MCF 10A (cell line): ENCODE measurements at regions not wholly inside any gene's neighbourhood (a gene's known extent, or its start where the extent isn't known, plus 50 kb on each side); places are given as distances from the start of the nearest gene placed in this dataset.

Experiments
- BruUV-seq: library from RNA; stranded (reverse); fragments of 400-500 nt; replicated peaks from 2 replicates; lab custom pipeline; 2021; lab: Mats Ljungman, UMichigan
- CTCF ChIA-PET: fragments of 300-600 bp; sonication (Branson Sonifier 250); formaldehyde crosslinking; extraction: SDS; loops from one replicate; lab custom pipeline; 2021; ENCODE audit warnings: antibody characterized with exemption, inconsistent platforms; lab: Yijun Ruan, JAX
- POLR2A ChIA-PET: fragments of 300-600, 350-650 bp; sonication (Branson Sonifier 250); formaldehyde crosslinking; extraction: SDS; loops from one replicate; lab custom pipeline; 2020; ENCODE audit warnings: antibody characterized with exemption, inconsistent platforms; lab: Yijun Ruan, JAX
- DNase-seq: peaks from one replicate; pipeline ENCODE4 v3.0.0-alpha.2; 2018; ENCODE audit not compliant: unreplicated experiment
- H3K27ac Mint-ChIP-seq: one replicate; pipeline ENCODE4 v1.8.0; 2022; ENCODE audit warnings: mild to moderate bottlenecking, low read depth, mixed read lengths; ENCODE audit not compliant: unreplicated experiment
- H3K27me3 Mint-ChIP-seq: one replicate; pipeline ENCODE4 v1.8.0; 2022; ENCODE audit warnings: mixed read lengths; ENCODE audit not compliant: insufficient read depth, unreplicated experiment
- H3K36me3 Mint-ChIP-seq: one replicate; pipeline ENCODE4 v1.8.0; 2022; ENCODE audit warnings: mild to moderate bottlenecking, moderate library complexity, mixed read lengths; ENCODE audit not compliant: insufficient read depth, unreplicated experiment
- H3K4me1 Mint-ChIP-seq: one replicate; pipeline ENCODE4 v1.8.0; 2022; ENCODE audit warnings: mixed read lengths; ENCODE audit not compliant: insufficient read depth, unreplicated experiment
- H3K4me3 Mint-ChIP-seq: one replicate; pipeline ENCODE4 v1.8.0; 2022; ENCODE audit warnings: mild to moderate bottlenecking, moderate library complexity, mixed read lengths; ENCODE audit not compliant: unreplicated experiment
- H3K9me3 Mint-ChIP-seq: one replicate; pipeline ENCODE4 v1.8.0; 2022; ENCODE audit warnings: mixed read lengths; ENCODE audit not compliant: unreplicated experiment
- intact Hi-C: fragments of 100-400 bp; cut with micrococcal nuclease; formaldehyde crosslinking; loops from 2 replicates; pipeline ENCODE4 v1.14.1; 2022
- TF ChIP-seq, protein P1 (sequence below): fragments of 200-600 bp; IDR thresholded peaks from one replicate; pipeline ENCODE4 v1.8.0; 2022; ENCODE audit warnings: antibody characterized with exemption, mild to moderate bottlenecking; ENCODE audit not compliant: unreplicated experiment

DNA sequence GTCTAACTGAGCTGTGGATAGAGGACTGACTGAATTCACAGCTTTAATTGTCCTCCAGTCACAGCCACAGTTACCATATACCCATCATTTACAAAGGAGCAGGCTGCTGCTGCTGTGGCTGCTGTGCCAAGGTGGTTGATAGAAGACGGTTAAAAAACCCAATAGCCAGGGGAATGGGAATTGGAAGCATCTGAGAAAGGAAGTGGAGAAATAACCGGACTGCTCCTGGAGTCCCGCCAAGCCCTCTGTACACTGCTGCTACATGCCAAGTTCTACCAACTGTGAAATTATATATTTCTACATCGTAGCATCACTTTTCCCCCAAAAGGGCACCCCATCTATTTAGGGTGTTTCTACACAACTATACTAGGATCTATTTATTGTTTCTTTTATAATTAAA is 279.7 kb upstream of the ARX start:
- Mint-ChIP-seq H3K4me1 (peaks cover 5% of the 10 kb centered on the region), H3K9me3 (peaks cover 11% of the 10 kb centered on the region), H3K36me3 (no peaks in the 10 kb centered on the region), H3K27ac (peak overlapping the region; percentile 59), H3K4me3 (no peak overlapping the region), H3K27me3 (no peaks in the 10 kb centered on the region)
- peak; percentile 64 for DNase-seq
- intact Hi-C loops: no loop called here
- POLR2A ChIA-PET: no interaction called here
- no TSS peak for BruUV-seq
- CTCF ChIA-PET: interaction anchor here (0.7 kb wide), 1 partner anchor 23 kb away, joined by 3 read pairs; no protein-coding TSS in a partner anchor
- TF ChIP-seq, protein P1, sequence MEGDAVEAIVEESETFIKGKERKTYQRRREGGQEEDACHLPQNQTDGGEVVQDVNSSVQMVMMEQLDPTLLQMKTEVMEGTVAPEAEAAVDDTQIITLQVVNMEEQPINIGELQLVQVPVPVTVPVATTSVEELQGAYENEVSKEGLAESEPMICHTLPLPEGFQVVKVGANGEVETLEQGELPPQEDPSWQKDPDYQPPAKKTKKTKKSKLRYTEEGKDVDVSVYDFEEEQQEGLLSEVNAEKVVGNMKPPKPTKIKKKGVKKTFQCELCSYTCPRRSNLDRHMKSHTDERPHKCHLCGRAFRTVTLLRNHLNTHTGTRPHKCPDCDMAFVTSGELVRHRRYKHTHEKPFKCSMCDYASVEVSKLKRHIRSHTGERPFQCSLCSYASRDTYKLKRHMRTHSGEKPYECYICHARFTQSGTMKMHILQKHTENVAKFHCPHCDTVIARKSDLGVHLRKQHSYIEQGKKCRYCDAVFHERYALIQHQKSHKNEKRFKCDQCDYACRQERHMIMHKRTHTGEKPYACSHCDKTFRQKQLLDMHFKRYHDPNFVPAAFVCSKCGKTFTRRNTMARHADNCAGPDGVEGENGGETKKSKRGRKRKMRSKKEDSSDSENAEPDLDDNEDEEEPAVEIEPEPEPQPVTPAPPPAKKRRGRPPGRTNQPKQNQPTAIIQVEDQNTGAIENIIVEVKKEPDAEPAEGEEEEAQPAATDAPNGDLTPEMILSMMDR: no peak

DNA sequence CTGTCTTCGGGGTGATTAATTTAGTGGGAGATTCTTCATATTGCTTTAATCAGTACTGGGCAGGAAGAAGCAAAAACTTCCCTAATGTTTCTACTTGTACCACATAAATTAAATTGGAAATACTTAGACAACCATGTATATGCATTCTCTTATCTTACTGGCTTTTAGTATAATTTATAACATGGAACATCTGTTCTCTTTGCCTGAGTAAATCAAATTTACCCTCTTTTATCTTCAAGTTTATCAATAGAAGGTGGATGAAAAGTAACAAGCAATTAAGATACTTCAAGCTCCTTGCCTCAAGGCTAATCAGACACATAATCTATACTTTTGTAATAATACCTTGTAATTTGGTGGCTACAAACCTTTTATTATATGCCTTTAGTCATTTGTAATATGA is 274.4 kb upstream of the ARX start:
- intact Hi-C loops: no loop called here
- TF ChIP-seq, protein P1: no peak
- CTCF ChIA-PET: interaction anchor here (0.7 to 0.8 kb wide), 2 partner anchors 11 to 13 kb away, joined by 3 read pairs; no protein-coding TSS in a partner anchor

DNA sequence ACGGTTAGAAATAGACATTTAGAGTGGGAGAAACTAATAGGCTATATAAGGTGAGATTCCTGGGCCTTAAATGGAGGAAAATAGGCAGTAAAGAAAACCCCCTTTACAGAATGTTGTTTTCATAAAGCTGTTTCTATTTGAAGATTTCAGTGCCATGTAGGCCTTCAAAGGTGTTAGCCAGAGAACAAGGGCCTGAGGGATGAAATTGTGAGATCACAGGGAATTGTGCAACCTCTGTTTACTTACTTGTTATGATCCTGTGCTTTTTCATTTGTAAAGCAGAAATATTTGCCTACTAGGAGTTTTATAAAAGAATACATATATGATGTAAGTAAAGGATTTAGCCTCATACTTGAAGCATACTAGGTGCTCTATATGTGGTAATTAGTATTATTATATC is 272.9 kb upstream of the ARX start:
- Mint-ChIP-seq H3K27ac (no peak overlapping the region), H3K36me3 (no peaks in the 10 kb centered on the region), H3K4me1 (peaks cover 6% of the 10 kb centered on the region), H3K27me3 (no peaks in the 10 kb centered on the region), H3K9me3 (no peaks in the 10 kb centered on the region), H3K4me3 (no peak overlapping the region)
- BruUV-seq: no TSS peak
- intact Hi-C loops: no loop called here
- ChIA-PET POLR2A (no interaction called here), CTCF (no interaction called here)
- TF ChIP-seq, protein P1: no peak
- DNase-seq: peak; percentile 61

More for the DNA sequence above, 274.4 kb upstream of the ARX start:
- H3K4me1 Mint-ChIP-seq: peaks cover 5% of the 10 kb centered on the region
- H3K9me3 Mint-ChIP-seq: no peaks in the 10 kb centered on the region
- DNase-seq: no peak
- H3K36me3 Mint-ChIP-seq: no peaks in the 10 kb centered on the region
- POLR2A ChIA-PET: no interaction called here
- no peak overlapping the region for H3K27ac Mint-ChIP-seq
- BruUV-seq: no TSS peak
- H3K4me3 Mint-ChIP-seq: no peak overlapping the region
- H3K27me3 Mint-ChIP-seq: no peaks in the 10 kb centered on the region

DNA sequence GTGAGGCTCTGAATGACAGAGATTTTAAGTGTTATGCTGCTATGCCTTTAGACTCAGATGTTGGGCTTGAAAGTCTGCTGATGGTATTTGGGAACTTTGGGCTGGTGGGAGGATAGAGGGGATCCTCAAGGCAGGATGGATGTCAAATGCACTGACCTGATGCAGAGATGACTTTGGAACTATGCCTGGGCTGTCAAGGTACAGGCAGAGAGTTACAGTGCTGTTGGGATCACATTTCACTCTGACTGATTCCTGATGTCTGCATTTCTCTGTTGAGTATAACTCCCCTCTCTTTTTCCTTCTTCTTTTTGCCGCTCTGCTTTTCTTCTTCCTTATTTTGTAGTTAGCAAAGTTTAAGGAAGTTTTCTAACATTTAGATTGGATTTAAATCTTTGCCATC is 271.8 kb upstream of the ARX start:
- ChIA-PET CTCF (no interaction called here), POLR2A (no interaction called here)
- Mint-ChIP-seq H3K4me1 (peaks cover 6% of the 10 kb centered on the region), H3K4me3 (no peak overlapping the region), H3K36me3 (no peaks in the 10 kb centered on the region), H3K9me3 (no peaks in the 10 kb centered on the region), H3K27me3 (no peaks in the 10 kb centered on the region), H3K27ac (no peak overlapping the region)
- TF ChIP-seq, protein P1: no peak
- intact Hi-C loops: no loop called here
- no TSS peak for BruUV-seq
- DNase-seq: no peak
